ENCODE measurements at regions not wholly inside any gene's neighbourhood (a gene's known extent, or its start where the extent isn't known, plus 50 kb on each side); places are given as distances from the start of the nearest gene placed in this dataset.

GRCh38 chr5:5880077-5880763, 457.7 kb downstream of the ICE1 start (continued):
- TF ChIP-seq ZNF658 (tag by site-specific recombination; IDR thresholded peaks at IDR 0.05) (no peak), ZNF157 (tag by site-specific recombination; IDR thresholded peaks at IDR 0.05) (no peak), BCL11A (tag by site-specific recombination; IDR thresholded peaks at IDR 0.05; ENCODE audit: low read depth) (no peak), GLI2 (tag by site-specific recombination; IDR thresholded peaks at IDR 0.05; ENCODE audit: borderline replicate concordance, low read depth) (no peak)

- POLR2A ChIA-PET: no interaction called here
Observed at GRCh38 chr5:5857396-5857795, 434.9 kb downstream of the ICE1 start.

More at GRCh38 chr5:5857396-5857795, 434.9 kb downstream of the ICE1 start:
- CTCF ChIA-PET: interaction anchor here (0.6 kb wide), 1 partner anchor 232 kb away, joined by 3 read pairs; no protein-coding TSS in a partner anchor
- Histone ChIP-seq H3K4me3 (ENCODE audit: low read depth, low read length) (no peak overlapping the region), H3K36me3 (ENCODE audit: control insufficient read depth in 2 of 2, insufficient read depth in 1 of 2, low read length in 2 of 2) (no peaks in the 10 kb centered on the region), H3K4me1 (ENCODE audit: control insufficient read depth, insufficient read depth, low read length) (no peaks in the 10 kb centered on the region), H3K27ac (ENCODE audit: extremely low read depth, low read depth, low read length) (no peak overlapping the region), H3K9me3 (ENCODE audit: control insufficient read depth, insufficient read depth, low read depth, low read length) (no peaks in the 10 kb centered on the region)
- TF ChIP-seq ZNF580 (tag by site-specific recombination; IDR thresholded peaks at IDR 0.05) (no peak), ZNF175 (tag by site-specific recombination; IDR thresholded peaks at IDR 0.05) (no peak), ZFP3 (tag by site-specific recombination; IDR thresholded peaks at IDR 0.05; ENCODE audit: low read depth) (no peak), AEBP2 (tag by site-specific recombination; IDR thresholded peaks at IDR 0.05; ENCODE audit: borderline replicate concordance) (no peak), PATZ1 (tag by site-specific recombination; IDR thresholded peaks at IDR 0.05) (no peak), ZSCAN30 (tag by site-specific recombination; IDR thresholded peaks at IDR 0.05) (no peak), ZBTB48 (tag by site-specific recombination; IDR thresholded peaks at IDR 0.05) (no peak), PRDM2 (tag by site-specific recombination; IDR thresholded peaks at IDR 0.05; ENCODE audit: borderline replicate concordance) (no peak), ZBTB7A (tag by site-specific recombination; IDR thresholded peaks at IDR 0.05; ENCODE audit: low read depth) (no peak), HIC1 (tag by site-specific recombination; IDR thresholded peaks at IDR 0.05) (no peak), HOXC10 (CRISPR knock-in tag; IDR thresholded peaks at IDR 0.05) (no peak), ZSCAN4 (tag by site-specific recombination; IDR thresholded peaks at IDR 0.05) (no peak), ZNF19 (tag by site-specific recombination; IDR thresholded peaks at IDR 0.05; ENCODE audit: low read depth) (no peak), ZNF645 (tag by site-specific recombination; IDR thresholded peaks at IDR 0.05) (no peak), ZNF701 (tag by site-specific recombination; IDR thresholded peaks at IDR 0.05) (no peak), KLF7 (tag by site-specific recombination; IDR thresholded peaks at IDR 0.05; ENCODE audit: borderline replicate concordance) (no peak), ZNF16 (tag by site-specific recombination; IDR thresholded peaks at IDR 0.05; ENCODE audit: low read depth) (no peak), OSR2 (tag by site-specific recombination; IDR thresholded peaks at IDR 0.05) (no peak)
